ENCODE measurements at regions not wholly inside any gene's neighbourhood (a gene's known extent, or its start where the extent isn't known, plus 50 kb on each side); places are given as distances from the start of the nearest gene placed in this dataset.

DNA sequence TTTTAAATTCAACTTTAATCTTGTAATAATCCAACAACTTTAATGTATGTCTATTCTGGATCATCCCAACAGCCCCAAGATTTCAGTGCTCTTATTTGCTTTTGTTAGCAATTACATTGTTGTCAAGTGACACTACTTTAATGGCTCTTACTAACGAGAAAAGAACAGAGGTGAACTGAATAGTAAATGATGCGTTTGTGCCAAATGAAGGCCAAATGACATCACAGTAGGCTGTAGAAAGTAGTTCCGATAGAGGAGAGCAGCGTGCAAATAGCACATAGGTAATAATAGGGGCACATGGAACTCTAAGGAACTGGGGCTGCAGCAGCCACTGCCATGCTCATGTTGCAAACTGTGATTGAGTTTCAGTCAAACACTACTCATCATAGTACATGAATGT, 301.9 kb downstream of the LMX1A start:
- TF ChIP-seq PAX5 (IDR thresholded peaks at IDR 0.05; ENCODE audit: insufficient read depth, low read length, severe bottlenecking) (no peak), POLR2A (IDR thresholded peaks at IDR 0.05; ENCODE audit: low read depth, low read length) (no peak)
